OCI-LY3 (cell line): ENCODE measurements at regions not wholly inside any gene's neighbourhood (a gene's known extent, or its start where the extent isn't known, plus 50 kb on each side); places are given as distances from the start of the nearest gene placed in this dataset.
"Not testable (repeated sequence)": the region's sequence is repeated elsewhere in the genome, so short reads cannot be mapped to it uniquely, and the experiment has no call there.

Source experiments
- EZH2phosphoT487 ChIP-seq: fragments of 200-600 bp; shearing (Covaris generic); IDR thresholded peaks from 2 replicates; pipeline ENCODE4 v1.6.1; 2018; ENCODE audit warnings: antibody characterized with exemption, mixed run types, low read depth
- TF ChIP-seq, protein P1 (sequence below): fragments of 200-600, 300-600 bp; sonication (generic); IDR thresholded peaks from 2 replicates; pipeline ENCODE4 v1.5.1; 2014; ENCODE audit warnings: antibody characterized with exemption, low read length, low read depth

DNA sequence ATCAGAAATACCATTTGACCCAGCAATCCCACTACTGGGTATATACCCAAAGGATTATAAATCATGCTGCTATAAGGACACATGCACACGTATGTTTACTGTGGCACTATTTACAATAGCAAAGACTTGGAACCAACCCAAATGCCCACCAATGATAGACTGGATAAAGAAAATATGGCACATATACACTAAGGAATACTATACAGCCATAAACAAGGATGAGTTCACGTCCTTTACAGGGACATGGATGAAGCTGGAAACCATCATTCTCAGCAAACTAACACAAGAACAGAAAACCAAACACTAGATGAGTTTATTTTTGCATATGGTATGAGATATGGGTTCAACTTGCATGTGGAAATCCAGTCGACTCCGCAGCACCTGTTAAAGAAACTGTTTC, 168.8 kb upstream of the FGF13 start:
- TF ChIP-seq, protein P1, sequence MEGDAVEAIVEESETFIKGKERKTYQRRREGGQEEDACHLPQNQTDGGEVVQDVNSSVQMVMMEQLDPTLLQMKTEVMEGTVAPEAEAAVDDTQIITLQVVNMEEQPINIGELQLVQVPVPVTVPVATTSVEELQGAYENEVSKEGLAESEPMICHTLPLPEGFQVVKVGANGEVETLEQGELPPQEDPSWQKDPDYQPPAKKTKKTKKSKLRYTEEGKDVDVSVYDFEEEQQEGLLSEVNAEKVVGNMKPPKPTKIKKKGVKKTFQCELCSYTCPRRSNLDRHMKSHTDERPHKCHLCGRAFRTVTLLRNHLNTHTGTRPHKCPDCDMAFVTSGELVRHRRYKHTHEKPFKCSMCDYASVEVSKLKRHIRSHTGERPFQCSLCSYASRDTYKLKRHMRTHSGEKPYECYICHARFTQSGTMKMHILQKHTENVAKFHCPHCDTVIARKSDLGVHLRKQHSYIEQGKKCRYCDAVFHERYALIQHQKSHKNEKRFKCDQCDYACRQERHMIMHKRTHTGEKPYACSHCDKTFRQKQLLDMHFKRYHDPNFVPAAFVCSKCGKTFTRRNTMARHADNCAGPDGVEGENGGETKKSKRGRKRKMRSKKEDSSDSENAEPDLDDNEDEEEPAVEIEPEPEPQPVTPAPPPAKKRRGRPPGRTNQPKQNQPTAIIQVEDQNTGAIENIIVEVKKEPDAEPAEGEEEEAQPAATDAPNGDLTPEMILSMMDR = not testable (repeated sequence)
- TF ChIP-seq EZH2phosphoT487 = not testable (repeated sequence)
